SK-N-SH treated with all-trans-retinoic acid at 6 μM for 48 hours (cell line): ENCODE measurements at regions not wholly inside any gene's neighbourhood (a gene's known extent, or its start where the extent isn't known, plus 50 kb on each side); places are given as distances from the start of the nearest gene placed in this dataset.

Experiments
- GLIS3 ChIP-seq: fragments of 250-450 bp; sonication (Bioruptor Pico); IDR thresholded peaks from 2 replicates; pipeline ENCODE4 v1.5.0; 2020; ENCODE audit warnings: mild to moderate bottlenecking, moderate library complexity
- PATZ1 ChIP-seq: fragments of 250-450 bp; sonication (Bioruptor Pico); IDR thresholded peaks from 2 replicates; pipeline ENCODE4 v1.8.0; 2020; ENCODE audit warnings: mild to moderate bottlenecking, moderate library complexity, borderline replicate concordance

- TF ChIP-seq PATZ1 (CRISPR knock-in tag) (no peak), GLIS3 (CRISPR knock-in tag) (no peak)
These were observed 90.9 kb upstream of the GRAMD2B start for GRCh38 chr5:126332326-126332725.
